Spleen (tissue), 11 donors: ENCODE measurements at regions not wholly inside any gene's neighbourhood (a gene's known extent, or its start where the extent isn't known, plus 50 kb on each side); places are given as distances from the start of the nearest gene placed in this dataset.
"Not testable (repeated sequence)": the region's sequence is repeated elsewhere in the genome, so short reads cannot be mapped to it uniquely, and the experiment has no call there.

Source experiments
- DNase-seq: peaks from one replicate; pipeline ENCODE4 v3.0.0-alpha.2; 2020
- H3K27ac ChIP-seq, 8 donors: fragments of 200-600 bp; sonication (generic) in 7 of 8; 1 replicate in 4 of 8; 2 replicates in 4 of 8; pipeline versions ENCODE4 v1.5.0 to v1.8.0; 2016 to 2021; ENCODE audit warnings: inconsistent platforms in 4 of 8, mild to moderate bottlenecking in 4 of 8, moderate library complexity in 1 of 8
- H3K27me3 ChIP-seq, 7 donors: fragments of 200-600 bp; sonication (generic) in 6 of 7; replicated peaks in 1 of 7; 1 replicate in 4 of 7; 2 replicates in 3 of 7; pipeline versions ENCODE4 v1.5.0 to v1.8.0; 2016 to 2021; ENCODE audit warnings: inconsistent platforms in 3 of 7, mild to moderate bottlenecking in 1 of 7
- H3K36me3 ChIP-seq, 6 donors: fragments of 200-600 bp; sonication (generic) in 5 of 6; 1 replicate in 4 of 6; 2 replicates in 2 of 6; pipeline versions ENCODE4 v1.5.0 to v1.8.0; 2016 to 2021; ENCODE audit warnings: inconsistent platforms in 2 of 6
- H3K4me1 ChIP-seq, 6 donors: fragments of 200-600 bp; sonication (generic) in 5 of 6; 1 replicate in 3 of 6; 2 replicates in 3 of 6; pipeline versions ENCODE4 v1.5.0 to v1.8.0; 2016 to 2021; ENCODE audit warnings: inconsistent platforms in 3 of 6
- H3K4me3 ChIP-seq, 8 donors: fragments of 200-600 bp; sonication (generic) in 7 of 8; 1 replicate in 4 of 8; 2 replicates in 4 of 8; pipeline versions ENCODE4 v1.5.0 to v1.8.0; 2016 to 2021; ENCODE audit warnings: inconsistent platforms in 4 of 8, mild to moderate bottlenecking in 4 of 8, moderate library complexity in 2 of 8
- H3K9me3 ChIP-seq, 8 donors: fragments of 200-600 bp; sonication (generic) in 7 of 8; 1 replicate in 4 of 8; 2 replicates in 4 of 8; pipeline versions ENCODE4 v1.5.0 to v1.8.0; 2016 to 2021; ENCODE audit warnings: inconsistent platforms in 4 of 8
- POLR2A ChIP-seq, 3 donors: fragments of 450-650 bp; IDR thresholded peaks; one replicate each; pipeline ENCODE4 v1.5.1; 2017; ENCODE audit warnings: antibody characterized with exemption in 3 of 3, mild to moderate bottlenecking in 1 of 3
- POLR2AphosphoS5 ChIP-seq, 3 donors: sonication (generic); formaldehyde crosslinking; IDR thresholded peaks; one replicate each; pipeline ENCODE4 v1.5.1; 2017; ENCODE audit warnings: antibody characterized with exemption in 3 of 3
- WGBS, 5 donors: extraction: QIAGEN DNeasy Blood & Tissue Kit in 3 of 5; methylation state at CpG; one replicate each; pipeline versions ENCODE4 v1.1.5 to v1.1.7; 2013 to 2018; 5-methylcytosine and 5-hydroxymethylcytosine counted together
- intact Hi-C: fragments of 100-400 bp; cut with DNase I; formaldehyde crosslinking; loops from one replicate; pipeline ENCODE4 v1.15.0; 2023; ENCODE audit warnings: low total_unique reads
- TF ChIP-seq, protein P1 (sequence below), 11 experiments: fragments of 200-600 bp in 7 of 11; fragments of 450-650 bp in 4 of 11; sonication (generic) in 4 of 11; IDR thresholded peaks in 8 of 11; conservative IDR thresholded peaks in 3 of 11; 1 replicate in 7 of 11; 2 replicates in 4 of 11; pipeline versions ENCODE4 v1.4.0 to v1.8.0; 2016 to 2021; ENCODE audit warnings: antibody characterized with exemption in 11 of 11, inconsistent platforms in 4 of 11, mild to moderate bottlenecking in 1 of 11
- donor health status: healthy with polysubstance abuse.
- donor health status: DM: no; HTN: no; CAD: no; lungs with moderate emphysema.
- donor health status: DM: no; HTN: no; CAD: no.
- donor health status: Bipolar disorder and iron deficiency.
- donor health status: healthy.
- donor health status: DM: no; HTN: no; CAD: no.
- donor health status: DM: yes; HTN: yes; CAD: no.

DNA sequence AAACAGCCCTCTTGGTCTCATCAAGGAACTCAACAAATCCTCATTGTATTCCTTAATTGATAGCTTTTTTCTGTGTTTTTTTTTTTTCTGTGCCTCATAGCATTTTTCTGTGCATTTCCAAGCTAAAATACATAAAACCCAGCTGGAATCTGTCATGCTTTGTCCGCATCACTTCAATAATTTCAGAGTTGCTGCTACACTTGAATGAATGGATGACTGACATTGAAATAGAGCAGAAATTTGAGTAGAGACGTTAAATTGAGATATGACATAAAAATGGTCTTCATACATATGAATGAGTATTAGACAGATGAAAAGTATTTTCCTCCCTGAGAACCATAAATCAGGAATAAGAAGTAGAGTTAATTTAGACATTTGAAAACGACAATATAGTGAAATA, 593.2 kb downstream of the TMA16 start:
- WGBS, 5 donors: 63 to 74% (median 72%) methylated on average over 3 of the region's 3 CpGs
- Histone ChIP-seq H3K36me3 (no peaks in the 10 kb centered on the region), H3K27me3 (no peaks in the 10 kb centered on the region), H3K4me1 (no peaks in the 10 kb centered on the region), H3K27ac (no peak overlapping the region), H3K4me3 (no peak overlapping the region), H3K9me3 (no peaks in the 10 kb centered on the region)
- TF ChIP-seq POLR2A (IDR thresholded peaks at IDR 0.05) (no peak), POLR2AphosphoS5 (IDR thresholded peaks at IDR 0.05) (no peak)
- TF ChIP-seq, protein P1, sequence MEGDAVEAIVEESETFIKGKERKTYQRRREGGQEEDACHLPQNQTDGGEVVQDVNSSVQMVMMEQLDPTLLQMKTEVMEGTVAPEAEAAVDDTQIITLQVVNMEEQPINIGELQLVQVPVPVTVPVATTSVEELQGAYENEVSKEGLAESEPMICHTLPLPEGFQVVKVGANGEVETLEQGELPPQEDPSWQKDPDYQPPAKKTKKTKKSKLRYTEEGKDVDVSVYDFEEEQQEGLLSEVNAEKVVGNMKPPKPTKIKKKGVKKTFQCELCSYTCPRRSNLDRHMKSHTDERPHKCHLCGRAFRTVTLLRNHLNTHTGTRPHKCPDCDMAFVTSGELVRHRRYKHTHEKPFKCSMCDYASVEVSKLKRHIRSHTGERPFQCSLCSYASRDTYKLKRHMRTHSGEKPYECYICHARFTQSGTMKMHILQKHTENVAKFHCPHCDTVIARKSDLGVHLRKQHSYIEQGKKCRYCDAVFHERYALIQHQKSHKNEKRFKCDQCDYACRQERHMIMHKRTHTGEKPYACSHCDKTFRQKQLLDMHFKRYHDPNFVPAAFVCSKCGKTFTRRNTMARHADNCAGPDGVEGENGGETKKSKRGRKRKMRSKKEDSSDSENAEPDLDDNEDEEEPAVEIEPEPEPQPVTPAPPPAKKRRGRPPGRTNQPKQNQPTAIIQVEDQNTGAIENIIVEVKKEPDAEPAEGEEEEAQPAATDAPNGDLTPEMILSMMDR (IDR thresholded peaks at IDR 0.05 in 8 of 11, conservative IDR thresholded peaks at IDR 0.05 in 3 of 11): no peak
- intact Hi-C loops: no loop called here
- no peak for DNase-seq

DNA sequence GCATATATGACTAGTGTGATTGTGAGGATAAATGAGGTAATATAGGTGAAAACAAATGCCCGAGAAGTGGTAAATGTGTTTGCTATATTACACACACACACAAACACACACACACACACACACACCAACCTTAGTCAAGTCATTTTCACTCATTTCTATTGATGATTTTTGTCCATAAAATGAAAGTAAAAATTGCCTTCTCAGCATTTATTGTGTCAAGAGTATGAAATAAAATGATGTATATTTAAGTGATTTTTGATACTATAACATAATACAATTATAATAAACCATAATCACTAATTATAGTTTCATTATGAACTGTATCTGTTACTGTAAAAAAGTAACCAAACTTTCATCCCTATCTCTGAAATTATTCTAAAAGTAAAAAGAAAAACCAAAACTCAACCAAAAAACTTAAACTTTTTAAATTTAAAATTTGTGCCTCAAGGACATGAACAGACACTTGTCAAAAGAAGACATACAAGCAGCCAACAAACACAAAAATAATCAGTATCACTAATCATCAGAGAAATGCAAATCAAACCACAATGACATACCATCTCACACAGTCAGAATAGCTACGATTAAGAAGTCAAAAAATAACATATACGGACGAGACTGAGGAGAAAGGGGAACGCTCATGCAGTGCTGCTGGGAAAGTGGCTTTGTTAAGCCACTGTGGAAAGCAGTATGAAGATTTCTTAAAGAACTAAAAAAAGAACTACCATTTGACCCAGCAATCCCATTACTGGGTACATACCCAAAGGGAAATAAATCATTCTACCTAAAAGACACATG, 601.0 kb downstream of the TMA16 start:
- no peak overlapping the region for H3K4me3 ChIP-seq
- 78 to 91% (median 86%) methylated on average over 5 of the region's 5 CpGs for whole genome bisulfite sequencing, 5 donors
- H3K9me3 ChIP-seq: no peaks in the 10 kb centered on the region
- H3K4me1 ChIP-seq: no peaks in the 10 kb centered on the region
- H3K36me3 ChIP-seq: no peaks in the 10 kb centered on the region
- no peak for DNase-seq
- no peak overlapping the region for H3K27ac ChIP-seq
- intact Hi-C loops: no loop called here
- no peak for TF ChIP-seq POLR2A (IDR thresholded peaks at IDR 0.05)
- TF ChIP-seq POLR2AphosphoS5 (IDR thresholded peaks at IDR 0.05): no peak
- TF ChIP-seq, protein P1 (IDR thresholded peaks at IDR 0.05 in 8 of 11, conservative IDR thresholded peaks at IDR 0.05 in 3 of 11): no peak
- H3K27me3 ChIP-seq: no peaks in the 10 kb centered on the region

DNA sequence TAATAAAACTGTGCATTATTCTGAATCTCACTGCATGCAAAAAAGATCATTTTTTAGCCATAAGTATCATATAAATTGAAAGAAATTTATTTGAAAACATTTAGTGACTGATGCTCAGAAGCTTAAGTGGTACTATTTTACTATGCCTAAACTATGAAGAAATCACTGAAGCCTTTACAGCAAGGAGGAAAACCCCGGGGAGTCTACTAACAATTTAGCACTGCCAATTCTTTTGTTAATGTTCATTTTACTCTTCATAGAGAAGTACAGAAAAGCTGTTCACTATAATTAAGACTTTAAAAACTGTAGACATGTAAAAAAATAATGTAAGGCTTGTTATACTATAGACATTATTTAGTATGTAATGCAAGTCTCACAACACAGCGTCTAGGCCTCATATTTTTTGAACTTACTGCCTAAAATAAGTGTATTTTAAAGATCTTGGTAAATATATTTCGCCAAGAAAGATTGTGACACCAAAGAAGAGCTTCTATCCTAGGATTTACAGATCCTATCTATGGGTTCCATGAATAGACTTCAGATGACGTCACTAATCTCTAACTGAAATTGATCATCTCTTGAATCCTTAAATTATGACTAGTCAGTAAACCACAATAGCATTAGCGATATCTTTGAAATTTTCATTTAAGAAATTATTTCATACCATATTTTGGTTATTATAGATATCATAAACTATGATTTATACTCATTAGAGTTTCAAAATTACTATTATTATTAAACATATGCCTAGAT, 602.5 kb downstream of the TMA16 start:
- Histone ChIP-seq H3K4me1 (no peaks in the 10 kb centered on the region), H3K4me3 (no peak overlapping the region), H3K36me3 (no peaks in the 10 kb centered on the region), H3K9me3 (no peaks in the 10 kb centered on the region), H3K27ac (no peak overlapping the region), H3K27me3 (no peaks in the 10 kb centered on the region)
- TF ChIP-seq, protein P1 (IDR thresholded peaks at IDR 0.05 in 8 of 11, conservative IDR thresholded peaks at IDR 0.05 in 3 of 11): no peak
- TF ChIP-seq POLR2AphosphoS5 (IDR thresholded peaks at IDR 0.05) (no peak), POLR2A (IDR thresholded peaks at IDR 0.05) (no peak)
- intact Hi-C loops: no loop called here
- DNase-seq: no peak
- 70 to 81% (median 78%) methylated on average over 5 of the region's 5 CpGs for WGBS, 5 donors

DNA sequence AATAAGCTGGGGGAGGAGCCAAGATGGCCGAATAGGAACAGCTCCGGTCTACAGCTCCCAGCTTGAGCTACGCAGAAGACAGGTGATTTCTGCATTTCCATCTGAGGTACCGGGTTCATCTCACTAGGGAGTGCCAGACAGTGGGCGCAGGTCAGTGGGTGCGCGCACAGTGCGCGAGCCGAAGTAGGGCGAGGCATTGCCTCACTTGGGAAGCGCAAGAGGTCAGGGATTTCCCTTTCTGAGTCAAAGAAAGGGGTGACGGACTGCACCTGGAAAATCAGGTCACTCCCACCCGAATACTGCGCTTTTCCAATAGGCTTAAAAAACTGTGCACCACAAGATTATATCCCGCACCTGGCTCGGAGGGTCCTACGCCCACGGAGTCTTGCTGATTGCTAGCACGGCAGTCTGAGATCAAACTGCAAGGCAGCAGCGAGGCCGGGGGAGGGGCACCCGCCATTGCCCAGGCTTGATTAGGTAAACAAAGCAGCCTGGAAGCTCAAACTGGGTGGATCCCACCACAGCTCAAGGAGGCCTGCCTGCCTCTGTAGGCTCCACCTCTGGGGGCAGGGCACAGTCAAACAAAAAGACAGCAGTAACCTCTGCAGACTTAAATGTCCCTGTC, 606.4 kb downstream of the TMA16 start:
- DNase-seq, intact Hi-C loops: not testable (repeated sequence)
- 86 to 93% (median 89%) methylated on average over 16 to 23 of the region's 23 CpGs for WGBS, 5 donors

More for the DNA sequence above, 606.4 kb downstream of the TMA16 start:
- H3K4me3 ChIP-seq, H3K27me3 ChIP-seq, H3K9me3 ChIP-seq, H3K4me1 ChIP-seq, H3K36me3 ChIP-seq, H3K27ac ChIP-seq: not testable (repeated sequence)
